ENCODE measurements at regions not wholly inside any gene's neighbourhood (a gene's known extent, or its start where the extent isn't known, plus 50 kb on each side); places are given as distances from the start of the nearest gene placed in this dataset.

DNA sequence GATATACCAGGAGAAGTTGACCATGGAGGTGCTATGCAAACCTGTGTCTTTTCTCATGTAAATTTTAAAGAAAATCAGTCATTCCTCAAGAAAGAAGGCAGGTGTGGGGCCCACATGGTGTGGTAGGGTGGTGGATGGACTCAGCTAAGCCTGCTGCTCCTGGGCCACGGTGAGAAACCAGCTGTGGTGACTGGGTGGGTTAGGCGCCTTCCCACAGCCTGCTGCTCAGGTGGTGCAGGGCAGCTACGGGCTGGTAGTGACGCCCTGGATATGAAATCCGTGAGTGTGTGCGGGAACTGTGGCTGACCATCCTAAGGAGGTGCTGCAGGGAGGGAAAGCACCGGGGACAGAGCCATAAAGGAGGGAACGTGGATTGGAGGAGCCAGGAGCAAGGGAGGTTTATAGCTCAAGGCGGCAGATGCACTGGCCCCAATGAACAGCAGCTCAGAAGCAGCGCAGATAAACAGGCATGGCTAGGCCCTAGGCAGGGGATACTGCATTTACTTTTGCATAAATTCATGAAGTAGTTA, 408.8 kb downstream of the FUT8 start:
- TF ChIP-seq, protein P1, sequence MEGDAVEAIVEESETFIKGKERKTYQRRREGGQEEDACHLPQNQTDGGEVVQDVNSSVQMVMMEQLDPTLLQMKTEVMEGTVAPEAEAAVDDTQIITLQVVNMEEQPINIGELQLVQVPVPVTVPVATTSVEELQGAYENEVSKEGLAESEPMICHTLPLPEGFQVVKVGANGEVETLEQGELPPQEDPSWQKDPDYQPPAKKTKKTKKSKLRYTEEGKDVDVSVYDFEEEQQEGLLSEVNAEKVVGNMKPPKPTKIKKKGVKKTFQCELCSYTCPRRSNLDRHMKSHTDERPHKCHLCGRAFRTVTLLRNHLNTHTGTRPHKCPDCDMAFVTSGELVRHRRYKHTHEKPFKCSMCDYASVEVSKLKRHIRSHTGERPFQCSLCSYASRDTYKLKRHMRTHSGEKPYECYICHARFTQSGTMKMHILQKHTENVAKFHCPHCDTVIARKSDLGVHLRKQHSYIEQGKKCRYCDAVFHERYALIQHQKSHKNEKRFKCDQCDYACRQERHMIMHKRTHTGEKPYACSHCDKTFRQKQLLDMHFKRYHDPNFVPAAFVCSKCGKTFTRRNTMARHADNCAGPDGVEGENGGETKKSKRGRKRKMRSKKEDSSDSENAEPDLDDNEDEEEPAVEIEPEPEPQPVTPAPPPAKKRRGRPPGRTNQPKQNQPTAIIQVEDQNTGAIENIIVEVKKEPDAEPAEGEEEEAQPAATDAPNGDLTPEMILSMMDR (IDR thresholded peaks at IDR 0.05 in 8 of 11, conservative IDR thresholded peaks at IDR 0.05 in 3 of 11): no peak
- no peak for TF ChIP-seq POLR2A (IDR thresholded peaks at IDR 0.05)
